ENCODE measurements at regions not wholly inside any gene's neighbourhood (a gene's known extent, or its start where the extent isn't known, plus 50 kb on each side); places are given as distances from the start of the nearest gene placed in this dataset.

- Histone ChIP-seq H3K36me3 (ENCODE audit: control insufficient read depth, insufficient read depth, low read length) (no peaks in the 10 kb centered on the region), H3K4me1 (ENCODE audit: control insufficient read depth, insufficient read depth, low read length) (no peaks in the 10 kb centered on the region), H3K4me3 (ENCODE audit: insufficient read depth, low read depth, low read length) (no peak overlapping the region), H3K27ac (ENCODE audit: insufficient read depth, low read depth, low read length, poor library complexity, severe bottlenecking) (no peak overlapping the region), H3K27me3 (ENCODE audit: control insufficient read depth, insufficient read depth, low read length, poor library complexity, severe bottlenecking) (no peaks in the 10 kb centered on the region), H3K9me3 (ENCODE audit: control insufficient read depth, low read length) (no peaks in the 10 kb centered on the region)
- 84 to 89% methylated on average over 3 of the region's 3 CpGs for WGBS, 2 experiments
These were observed 52.3 kb upstream of the KLHL25 start for GRCh38 chr15:85847031-85847430.

GRCh38 chr15:85849946-85850345 is 55.2 kb upstream of the KLHL25 start:
- Histone ChIP-seq H3K4me3 (ENCODE audit: insufficient read depth, low read depth, low read length) (no peak overlapping the region), H3K9me3 (ENCODE audit: control insufficient read depth, low read length) (no peaks in the 10 kb centered on the region), H3K4me1 (ENCODE audit: control insufficient read depth, insufficient read depth, low read length) (no peaks in the 10 kb centered on the region), H3K36me3 (ENCODE audit: control insufficient read depth, insufficient read depth, low read length) (no peaks in the 10 kb centered on the region), H3K27me3 (ENCODE audit: control insufficient read depth, insufficient read depth, low read length, poor library complexity, severe bottlenecking) (no peaks in the 10 kb centered on the region), H3K27ac (ENCODE audit: insufficient read depth, low read depth, low read length, poor library complexity, severe bottlenecking) (no peak overlapping the region)
- WGBS, 2 experiments = 91 to 95% methylated on average over 11 of the region's 11 CpGs

GRCh38 chr15:85852969-85853368 is 58.2 kb upstream of the KLHL25 start:
- Histone ChIP-seq H3K9me3 (ENCODE audit: control insufficient read depth, low read length) (no peaks in the 10 kb centered on the region), H3K27me3 (ENCODE audit: control insufficient read depth, insufficient read depth, low read length, poor library complexity, severe bottlenecking) (peaks cover 1% of the 10 kb centered on the region), H3K36me3 (ENCODE audit: control insufficient read depth, insufficient read depth, low read length) (no peaks in the 10 kb centered on the region), H3K4me3 (ENCODE audit: insufficient read depth, low read depth, low read length) (no peak overlapping the region), H3K4me1 (ENCODE audit: control insufficient read depth, insufficient read depth, low read length) (no peaks in the 10 kb centered on the region), H3K27ac (ENCODE audit: insufficient read depth, low read depth, low read length, poor library complexity, severe bottlenecking) (no peak overlapping the region)
- 91 to 92% methylated on average over 3 of the region's 3 CpGs for WGBS, 2 experiments

GRCh38 chr15:85854345-85855097 is 59.8 kb upstream of the KLHL25 start:
- 57 to 61% methylated on average over 11 of the region's 11 CpGs for WGBS, 2 experiments
- no peaks in the 10 kb centered on the region for H3K9me3 ChIP-seq (ENCODE audit: control insufficient read depth, low read length)

GRCh38 chr15:85858586-85859375 is 64.1 kb upstream of the KLHL25 start:
- no peak overlapping the region for H3K4me3 ChIP-seq (ENCODE audit: insufficient read depth, low read depth, low read length)
- WGBS, 2 experiments = 11 to 12% methylated on average over 19 of the region's 19 CpGs
- no peaks in the 10 kb centered on the region for H3K36me3 ChIP-seq (ENCODE audit: control insufficient read depth, insufficient read depth, low read length)

More at GRCh38 chr15:85854345-85855097, 59.8 kb upstream of the KLHL25 start:
- H3K36me3 ChIP-seq (ENCODE audit: control insufficient read depth, insufficient read depth, low read length) = no peaks in the 10 kb centered on the region
- no peaks in the 10 kb centered on the region for H3K4me1 ChIP-seq (ENCODE audit: control insufficient read depth, insufficient read depth, low read length)
- no peak overlapping the region for H3K27ac ChIP-seq (ENCODE audit: insufficient read depth, low read depth, low read length, poor library complexity, severe bottlenecking)
- peaks cover 6% of the 10 kb centered on the region for H3K27me3 ChIP-seq (ENCODE audit: control insufficient read depth, insufficient read depth, low read length, poor library complexity, severe bottlenecking)
- no peak overlapping the region for H3K4me3 ChIP-seq (ENCODE audit: insufficient read depth, low read depth, low read length)

GRCh38 chr15:85859671-85860070 is 64.9 kb upstream of the KLHL25 start:
- Histone ChIP-seq H3K9me3 (ENCODE audit: control insufficient read depth, low read length) (no peaks in the 10 kb centered on the region), H3K4me3 (ENCODE audit: insufficient read depth, low read depth, low read length) (no peak overlapping the region), H3K36me3 (ENCODE audit: control insufficient read depth, insufficient read depth, low read length) (no peaks in the 10 kb centered on the region), H3K27ac (ENCODE audit: insufficient read depth, low read depth, low read length, poor library complexity, severe bottlenecking) (no peak overlapping the region), H3K4me1 (ENCODE audit: control insufficient read depth, insufficient read depth, low read length) (no peaks in the 10 kb centered on the region), H3K27me3 (ENCODE audit: control insufficient read depth, insufficient read depth, low read length, poor library complexity, severe bottlenecking) (peaks cover 6% of the 10 kb centered on the region)
- 87 to 90% methylated on average over 3 of the region's 3 CpGs for WGBS, 2 experiments

More at GRCh38 chr15:85858586-85859375, 64.1 kb upstream of the KLHL25 start:
- Histone ChIP-seq H3K9me3 (ENCODE audit: control insufficient read depth, low read length) (no peaks in the 10 kb centered on the region), H3K27me3 (ENCODE audit: control insufficient read depth, insufficient read depth, low read length, poor library complexity, severe bottlenecking) (peaks cover 6% of the 10 kb centered on the region), H3K27ac (ENCODE audit: insufficient read depth, low read depth, low read length, poor library complexity, severe bottlenecking) (no peak overlapping the region), H3K4me1 (ENCODE audit: control insufficient read depth, insufficient read depth, low read length) (no peaks in the 10 kb centered on the region)

- no peak overlapping the region for H3K4me3 ChIP-seq (ENCODE audit: insufficient read depth, low read depth, low read length)
- H3K27me3 ChIP-seq (ENCODE audit: control insufficient read depth, insufficient read depth, low read length, poor library complexity, severe bottlenecking) = peaks cover 6% of the 10 kb centered on the region
- 73% methylated on average over 17 of the region's 17 CpGs for WGBS, 2 experiments
- H3K36me3 ChIP-seq (ENCODE audit: control insufficient read depth, insufficient read depth, low read length) = no peaks in the 10 kb centered on the region
- H3K27ac ChIP-seq (ENCODE audit: insufficient read depth, low read depth, low read length, poor library complexity, severe bottlenecking) = no peak overlapping the region
- H3K4me1 ChIP-seq (ENCODE audit: control insufficient read depth, insufficient read depth, low read length) = no peaks in the 10 kb centered on the region
- H3K9me3 ChIP-seq (ENCODE audit: control insufficient read depth, low read length) = no peaks in the 10 kb centered on the region
These were observed 65.9 kb upstream of the KLHL25 start for GRCh38 chr15:85860394-85861161.

- Histone ChIP-seq H3K9me3 (ENCODE audit: control insufficient read depth, low read length) (no peaks in the 10 kb centered on the region), H3K36me3 (ENCODE audit: control insufficient read depth, insufficient read depth, low read length) (no peaks in the 10 kb centered on the region), H3K27ac (ENCODE audit: insufficient read depth, low read depth, low read length, poor library complexity, severe bottlenecking) (no peak overlapping the region), H3K4me1 (ENCODE audit: control insufficient read depth, insufficient read depth, low read length) (no peaks in the 10 kb centered on the region), H3K4me3 (ENCODE audit: insufficient read depth, low read depth, low read length) (no peak overlapping the region), H3K27me3 (ENCODE audit: control insufficient read depth, insufficient read depth, low read length, poor library complexity, severe bottlenecking) (no peaks in the 10 kb centered on the region)
- 13 to 15% methylated on average over 6 of the region's 6 CpGs for WGBS, 2 experiments
These were observed 70.5 kb upstream of the KLHL25 start for GRCh38 chr15:85865070-85865684.

GRCh38 chr15:85867250-85867649 is 72.5 kb upstream of the KLHL25 start:
- H3K4me1 ChIP-seq (ENCODE audit: control insufficient read depth, insufficient read depth, low read length) = no peaks in the 10 kb centered on the region
- no peak overlapping the region for H3K4me3 ChIP-seq (ENCODE audit: insufficient read depth, low read depth, low read length)
- 97 to 98% methylated on average over 5 of the region's 5 CpGs for WGBS, 2 experiments
- H3K9me3 ChIP-seq (ENCODE audit: control insufficient read depth, low read length) = no peaks in the 10 kb centered on the region
- no peak overlapping the region for H3K27ac ChIP-seq (ENCODE audit: insufficient read depth, low read depth, low read length, poor library complexity, severe bottlenecking)
- H3K36me3 ChIP-seq (ENCODE audit: control insufficient read depth, insufficient read depth, low read length) = no peaks in the 10 kb centered on the region
- no peaks in the 10 kb centered on the region for H3K27me3 ChIP-seq (ENCODE audit: control insufficient read depth, insufficient read depth, low read length, poor library complexity, severe bottlenecking)
